ENCODE measurements at regions not wholly inside any gene's neighbourhood (a gene's known extent, or its start where the extent isn't known, plus 50 kb on each side); places are given as distances from the start of the nearest gene placed in this dataset.
"Not testable (repeated sequence)": the region's sequence is repeated elsewhere in the genome, so short reads cannot be mapped to it uniquely, and the experiment has no call there.

DNA sequence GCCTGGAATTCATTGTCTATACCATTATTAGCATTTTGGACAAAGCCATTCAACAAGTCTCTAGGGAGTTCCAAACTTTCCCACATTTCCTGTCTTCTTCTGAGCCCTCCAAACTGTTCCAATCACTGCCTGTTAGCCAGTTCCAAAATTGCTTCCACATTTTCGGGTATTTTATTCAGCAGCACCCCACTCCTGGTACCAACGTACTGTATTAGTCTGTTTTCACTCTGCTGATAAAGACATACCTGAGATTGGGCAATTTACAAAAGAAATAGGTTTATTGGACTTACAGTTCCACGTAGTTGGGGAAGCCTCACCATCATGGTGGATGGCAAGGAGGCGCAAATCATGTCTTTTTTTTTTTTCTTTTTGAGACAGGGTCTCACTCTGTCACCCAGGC lies 578.6 kb upstream of the FSHR start:
- DNase-seq (ENCODE audit: low read depth, low spot score); in situ Hi-C loops (cut with HindIII; ENCODE audit: low pct_unique_long_range_greater_than_20kb, low sequenced_read_pairs): not testable (repeated sequence)

DNA sequence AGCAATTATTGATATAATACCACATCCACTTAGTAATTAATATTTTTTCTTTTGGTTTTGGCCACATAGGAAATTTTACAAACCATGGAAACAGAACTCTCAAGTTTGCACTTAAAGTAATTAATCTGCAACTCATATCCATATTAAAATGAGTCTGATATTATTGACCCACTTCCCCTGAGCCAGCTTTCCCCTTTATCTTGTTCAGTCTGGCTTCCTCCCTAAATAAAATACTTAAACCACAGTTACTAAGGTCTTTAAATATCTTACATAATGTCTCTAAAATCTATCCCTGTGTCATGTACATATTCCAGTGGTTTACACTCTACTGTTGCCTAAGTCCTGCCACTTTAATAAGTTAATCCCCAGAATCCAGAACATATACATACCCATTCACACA lies 564.9 kb upstream of the FSHR start:
- DNase-seq (ENCODE audit: low read depth, low spot score), result no peak
- in situ Hi-C loops (cut with HindIII; ENCODE audit: low pct_unique_long_range_greater_than_20kb, low sequenced_read_pairs), result no loop called here

- in situ Hi-C loops (cut with HindIII; ENCODE audit: low pct_unique_long_range_greater_than_20kb, low sequenced_read_pairs), result no loop called here
- DNase-seq (ENCODE audit: low read depth, low spot score), result no peak
Measured at GRCh38 chr2:49715597-49715996, 561.3 kb upstream of the FSHR start.

GRCh38 chr2:49714454-49714853 lies 560.1 kb upstream of the FSHR start:
- no peak for DNase-seq (ENCODE audit: low read depth, low spot score)
- in situ Hi-C loops (cut with HindIII; ENCODE audit: low pct_unique_long_range_greater_than_20kb, low sequenced_read_pairs), result no loop called here

DNA sequence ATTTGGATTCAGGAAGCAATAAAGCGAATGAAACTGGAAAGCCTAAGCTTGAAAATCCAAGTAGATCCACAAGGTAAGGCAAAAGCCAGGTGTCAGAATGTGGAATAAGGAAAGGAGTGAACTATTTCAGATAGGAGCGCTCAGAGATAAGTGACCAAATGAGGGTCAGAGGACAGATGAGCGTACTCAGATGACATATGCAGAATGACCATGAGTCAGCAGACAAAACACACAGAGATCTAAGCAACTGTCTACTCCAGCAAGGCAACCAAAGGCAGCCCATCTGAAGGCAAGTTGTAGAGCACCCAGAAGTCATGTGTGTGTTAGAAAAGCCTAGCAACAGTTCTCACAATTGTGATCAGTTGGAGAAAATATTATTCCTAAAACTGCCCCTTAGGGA lies 548.4 kb upstream of the FSHR start:
- in situ Hi-C loops (cut with HindIII; ENCODE audit: low pct_unique_long_range_greater_than_20kb, low sequenced_read_pairs), result no loop called here
- no peak for DNase-seq (ENCODE audit: low read depth, low spot score)

DNA sequence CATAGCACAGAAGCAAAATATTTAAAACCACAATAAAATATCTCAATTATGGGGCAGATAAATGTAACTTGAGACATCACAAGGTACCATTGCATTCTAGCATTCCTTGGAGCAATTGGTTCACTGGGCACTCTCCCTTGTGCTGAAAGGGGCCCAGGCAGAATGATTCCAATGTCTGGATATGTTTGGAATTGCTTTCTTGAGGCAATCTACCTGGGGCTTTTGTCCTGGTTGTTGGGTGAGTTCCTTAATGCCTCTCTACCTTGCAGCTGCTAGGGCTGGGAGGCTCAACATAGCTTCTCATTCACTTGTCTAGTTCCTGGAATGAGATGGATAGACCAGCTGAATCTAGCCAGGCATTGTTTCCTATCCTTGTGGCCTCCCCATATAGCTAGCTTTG lies 539.6 kb upstream of the FSHR start:
- in situ Hi-C loops (cut with HindIII; ENCODE audit: low pct_unique_long_range_greater_than_20kb, low sequenced_read_pairs), result no loop called here
- no peak for DNase-seq (ENCODE audit: low read depth, low spot score)

DNA sequence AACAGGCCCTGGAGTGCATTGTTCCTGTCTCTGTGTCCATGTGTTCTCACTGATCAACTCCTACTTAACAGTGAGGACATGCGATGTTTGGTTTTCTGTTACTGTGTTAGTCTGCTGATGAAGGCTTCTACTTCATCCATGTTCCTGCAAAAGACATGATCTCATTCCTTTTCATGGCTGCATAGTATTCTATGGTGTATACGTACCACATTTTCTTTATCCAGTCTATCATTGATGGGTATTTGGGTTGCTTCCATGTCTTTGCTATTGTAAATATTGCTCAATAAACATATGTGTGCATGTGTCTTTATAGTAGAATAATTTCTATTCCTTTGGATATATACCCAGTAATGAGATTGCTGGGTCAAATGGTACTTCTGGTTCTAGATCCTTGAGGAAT lies 537.7 kb upstream of the FSHR start:
- DNase-seq (ENCODE audit: low read depth, low spot score); in situ Hi-C loops (cut with HindIII; ENCODE audit: low pct_unique_long_range_greater_than_20kb, low sequenced_read_pairs): not testable (repeated sequence)

- in situ Hi-C loops (cut with HindIII; ENCODE audit: low pct_unique_long_range_greater_than_20kb, low sequenced_read_pairs), result no loop called here
- peak; percentile 33 for DNase-seq (ENCODE audit: low read depth, low spot score)
Measured at GRCh38 chr2:49687918-49688317, 533.6 kb upstream of the FSHR start.

GRCh38 chr2:49686897-49687442 lies 532.7 kb upstream of the FSHR start:
- in situ Hi-C loops (cut with HindIII; ENCODE audit: low pct_unique_long_range_greater_than_20kb, low sequenced_read_pairs), result no loop called here
- DNase-seq (ENCODE audit: low read depth, low spot score), result no peak

GRCh38 chr2:49686291-49686690 lies 532.0 kb upstream of the FSHR start:
- DNase-seq (ENCODE audit: low read depth, low spot score), result no peak
- in situ Hi-C loops (cut with HindIII; ENCODE audit: low pct_unique_long_range_greater_than_20kb, low sequenced_read_pairs), result no loop called here

GRCh38 chr2:49677227-49677626 lies 522.9 kb upstream of the FSHR start:
- DNase-seq (ENCODE audit: low read depth, low spot score), result no peak
- in situ Hi-C loops (cut with HindIII; ENCODE audit: low pct_unique_long_range_greater_than_20kb, low sequenced_read_pairs), result no loop called here

- no peak for DNase-seq (ENCODE audit: low read depth, low spot score)
- in situ Hi-C loops (cut with HindIII; ENCODE audit: low pct_unique_long_range_greater_than_20kb, low sequenced_read_pairs), result no loop called here
Measured at GRCh38 chr2:49664827-49665226, 510.5 kb upstream of the FSHR start.

GRCh38 chr2:49661809-49662208 lies 507.5 kb upstream of the FSHR start:
- in situ Hi-C loops (cut with HindIII; ENCODE audit: low pct_unique_long_range_greater_than_20kb, low sequenced_read_pairs), result no loop called here

GRCh38 chr2:49656853-49657252 lies 502.5 kb upstream of the FSHR start:
- DNase-seq (ENCODE audit: low read depth, low spot score), result no peak
- in situ Hi-C loops (cut with HindIII; ENCODE audit: low pct_unique_long_range_greater_than_20kb, low sequenced_read_pairs), result no loop called here

More at GRCh38 chr2:49661809-49662208, 507.5 kb upstream of the FSHR start:
- no peak for DNase-seq (ENCODE audit: low read depth, low spot score)

- in situ Hi-C loops (cut with HindIII; ENCODE audit: low pct_unique_long_range_greater_than_20kb, low sequenced_read_pairs), result no loop called here
- DNase-seq (ENCODE audit: low read depth, low spot score), result no peak
Measured at GRCh38 chr2:49643149-49643548, 488.8 kb upstream of the FSHR start.

DNA sequence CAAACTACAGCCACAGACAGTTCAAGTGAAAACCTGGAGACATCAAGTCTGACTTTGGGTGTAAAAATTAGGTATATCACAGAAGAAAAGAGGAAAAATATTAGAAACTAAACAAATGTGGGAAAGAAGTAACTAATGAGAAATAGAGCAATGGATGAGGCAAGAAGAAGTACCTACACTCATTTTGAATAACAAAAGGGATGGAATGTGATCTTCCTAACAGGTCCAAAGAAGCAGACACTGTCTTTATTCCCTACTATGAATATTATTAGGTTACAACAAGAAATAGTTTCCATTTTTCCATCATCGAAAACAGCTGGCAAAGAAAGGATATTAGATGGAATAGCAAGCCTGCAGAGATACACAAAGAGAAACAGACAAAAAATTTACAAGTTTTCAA lies 486.3 kb upstream of the FSHR start:
- DNase-seq (ENCODE audit: low read depth, low spot score), result no peak
- in situ Hi-C loops (cut with HindIII; ENCODE audit: low pct_unique_long_range_greater_than_20kb, low sequenced_read_pairs), result no loop called here

- no peak for DNase-seq (ENCODE audit: low read depth, low spot score)
- in situ Hi-C loops (cut with HindIII; ENCODE audit: low pct_unique_long_range_greater_than_20kb, low sequenced_read_pairs), result no loop called here
Measured at GRCh38 chr2:49621016-49621415, 466.7 kb upstream of the FSHR start.

DNA sequence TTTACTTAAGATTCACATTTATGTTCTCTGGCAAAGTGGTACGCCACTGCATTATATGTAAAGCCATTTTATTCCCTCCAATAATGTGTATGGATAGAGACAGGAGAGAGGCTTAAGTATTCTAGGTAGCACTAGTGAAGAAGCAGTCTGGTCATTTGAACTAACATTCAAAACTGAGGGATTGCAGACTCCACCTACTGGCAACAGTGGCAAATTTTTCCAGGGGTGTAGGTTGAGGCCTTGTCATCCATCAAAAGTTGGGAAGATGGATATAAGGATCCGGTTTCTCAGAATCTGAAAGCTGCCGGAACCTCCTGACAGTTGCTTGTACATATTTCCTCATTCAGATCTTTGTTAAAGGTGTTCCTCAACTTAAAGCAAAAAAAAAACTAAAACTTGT lies 465.5 kb upstream of the FSHR start:
- in situ Hi-C loops (cut with HindIII; ENCODE audit: low pct_unique_long_range_greater_than_20kb, low sequenced_read_pairs), result no loop called here
- peak; percentile 64 for DNase-seq (ENCODE audit: low read depth, low spot score)

GRCh38 chr2:49618491-49618890 lies 464.2 kb upstream of the FSHR start:
- no peak for DNase-seq (ENCODE audit: low read depth, low spot score)
- in situ Hi-C loops (cut with HindIII; ENCODE audit: low pct_unique_long_range_greater_than_20kb, low sequenced_read_pairs), result no loop called here

- in situ Hi-C loops (cut with HindIII; ENCODE audit: low pct_unique_long_range_greater_than_20kb, low sequenced_read_pairs), result no loop called here
- peak; percentile 79 for DNase-seq (ENCODE audit: low read depth, low spot score)
Measured at GRCh38 chr2:49616800-49617199, 462.5 kb upstream of the FSHR start.
